K562 (cell line): ENCODE measurements at regions not wholly inside any gene's neighbourhood (a gene's known extent, or its start where the extent isn't known, plus 50 kb on each side); places are given as distances from the start of the nearest gene placed in this dataset.
"Not testable (repeated sequence)": the region's sequence is repeated elsewhere in the genome, so short reads cannot be mapped to it uniquely, and the experiment has no call there.

Source experiments
- ATAC-seq: fragments of 200-7000 bp; cut with Tn5 transposase; 3 replicates; pipeline ENCODE4 v1.9.1; 2020; ENCODE audit warnings: moderate library complexity
- BruUV-seq: library from RNA; stranded (reverse); fragments of 400-500 nt; replicated peaks from 2 replicates; lab custom pipeline; 2021; lab: Mats Ljungman, UMichigan
- CTCF ChIA-PET: fragments of 300-600 bp; formaldehyde crosslinking; extraction: SDS; loops from one replicate; lab custom pipeline; 2021; ENCODE audit warnings: low intra/inter-chr PET ratio; lab: Yijun Ruan, JAX
- POLR2A ChIA-PET: fragments of 300-600, 350-650 bp; sonication (Branson Sonifier 250); formaldehyde crosslinking; extraction: SDS; loops from one replicate; lab custom pipeline; 2021; ENCODE audit warnings: antibody characterized with exemption, inconsistent platforms; lab: Yijun Ruan, JAX
- DNase-seq, 4 experiments: peaks; one replicate each; pipeline versions ENCODE4 v3.0.0 to v3.0.0-alpha.2; 2011 to 2018; ENCODE audit warnings: low spot score in 3 of 4, mixed read lengths in 3 of 4; ENCODE audit errors: extremely low read depth in 1 of 4
- FAIRE-seq: peaks from 2 replicates; lab custom pipeline; 2011; peaks lifted over from hg19 to GRCh38; lab: Jason Lieb, UNC
- H2AFZ ChIP-seq: 2 replicates; pipeline ENCODE4 v1.6.0; 2011; ENCODE audit warnings: low read depth, low read length, control low read depth, inconsistent platforms
- H3K27ac ChIP-seq: fragments of 200-600 bp; 3 replicates; pipeline ENCODE4 v1.8.0; 2011; ENCODE audit warnings: low read depth, mild to moderate bottlenecking, control low read depth, inconsistent platforms, low read length, moderate library complexity, mixed read lengths; ENCODE audit errors: extremely low read depth
- H3K27me3 ChIP-seq, 2 experiments: fragments of 300-600 bp in 1 of 2; 2 replicates in 1 of 2; 3 replicates in 1 of 2; pipeline versions ENCODE4 v1.6.0 to v1.8.0; 2011; ENCODE audit warnings: inconsistent platforms in 2 of 2, low read length in 2 of 2, mild to moderate bottlenecking in 1 of 2, mixed read lengths in 1 of 2, moderate library complexity in 1 of 2; ENCODE audit not compliant: control insufficient read depth in 2 of 2, insufficient read depth in 2 of 2
- H3K36me3 ChIP-seq: fragments of 300-600 bp; 3 replicates; pipeline ENCODE4 v1.8.0; 2011; ENCODE audit warnings: mild to moderate bottlenecking, low read length, inconsistent platforms; ENCODE audit not compliant: control insufficient read depth, insufficient read depth
- H3K4me1 ChIP-seq, 2 experiments: fragments of 200-600 bp in 1 of 2; replicated peaks in 1 of 2; 2 replicates in 1 of 2; 3 replicates in 1 of 2; pipeline versions ENCODE4 v1.5.1 to v1.8.0; 2011; ENCODE audit warnings: inconsistent platforms in 2 of 2, low read length in 2 of 2, mild to moderate bottlenecking in 1 of 2, mixed read lengths in 1 of 2, moderate library complexity in 1 of 2; ENCODE audit not compliant: control insufficient read depth in 2 of 2, insufficient read depth in 2 of 2
- H3K4me2 ChIP-seq: 2 replicates; pipeline ENCODE4 v1.6.1; 2011; ENCODE audit warnings: low read length, control low read depth, inconsistent platforms, mixed read lengths; ENCODE audit not compliant: insufficient read depth
- H3K4me3 ChIP-seq: fragments of 200-600 bp; sonication (generic), shearing (Covaris generic); 2 replicates; pipeline ENCODE4 v1.5.1; 2016; ENCODE audit warnings: control low read depth, inconsistent platforms
- H3K79me2 ChIP-seq: fragments of 200-600 bp; 3 replicates; pipeline ENCODE4 v1.8.0; 2011; ENCODE audit warnings: low read length, inconsistent platforms; ENCODE audit not compliant: control insufficient read depth, insufficient read depth
- H3K9ac ChIP-seq, 2 experiments: 2 replicates each; pipeline versions ENCODE4 v1.6.0 to v1.6.1; 2011; ENCODE audit warnings: low read depth in 2 of 2, low read length in 2 of 2, control low read depth in 1 of 2, inconsistent platforms in 1 of 2, mild to moderate bottlenecking in 1 of 2, mixed read lengths in 1 of 2; ENCODE audit not compliant: insufficient read depth in 1 of 2
- H3K9me1 ChIP-seq: one replicate; pipeline ENCODE4 v1.6.0; 2011; ENCODE audit warnings: inconsistent platforms, mild to moderate bottlenecking, low read length, moderate library complexity; ENCODE audit not compliant: control insufficient read depth, insufficient read depth
- H3K9me3 ChIP-seq: replicated peaks from 2 replicates; pipeline ENCODE4 v1.5.1; 2011; ENCODE audit warnings: low read depth, low read length, inconsistent platforms; ENCODE audit not compliant: control insufficient read depth, insufficient read depth
- H4K20me1 ChIP-seq: replicated peaks from 2 replicates; pipeline ENCODE4 v1.6.1; 2011; ENCODE audit warnings: low read length, inconsistent platforms, mixed read lengths; ENCODE audit not compliant: control insufficient read depth, insufficient read depth
- ATF1 ChIP-seq, 2 experiments: fragments of 450-650 bp in 1 of 2; IDR thresholded peaks; 2 replicates each; pipeline ENCODE4 v1.6.1; 2016; ENCODE audit warnings: missing compliant biosample characterization in 1 of 2, missing genetic modification characterization in 1 of 2
- ATF7 ChIP-seq: fragments of 450-650 bp; IDR thresholded peaks from 2 replicates; pipeline ENCODE4 v1.7.1; 2014; ENCODE audit warnings: mild to moderate bottlenecking, moderate library complexity
- DDX20 ChIP-seq: fragments of 450-650 bp; IDR thresholded peaks from 2 replicates; pipeline ENCODE4 v1.6.1; 2016; ENCODE audit warnings: missing genetic modification characterization, low read depth, mild to moderate bottlenecking, missing compliant biosample characterization, moderate library complexity
- EHMT2 ChIP-seq: fragments of 450-650 bp; IDR thresholded peaks from 2 replicates; pipeline ENCODE4 v1.6.1; 2018; ENCODE audit warnings: antibody characterized with exemption
- FOXA1 ChIP-seq: fragments of 450-650 bp; IDR thresholded peaks from 2 replicates; pipeline ENCODE4 v1.6.1; 2016; ENCODE audit warnings: mild to moderate bottlenecking, borderline replicate concordance
- GABPA ChIP-seq: fragments of 200-800 bp; sonication (Bioruptor generic); conservative IDR thresholded peaks from 2 replicates; pipeline ENCODE4 v1.6.1; 2016; ENCODE audit warnings: low read depth, missing genetic modification characterization, missing compliant biosample characterization
- HDGF ChIP-seq: fragments of 450-650 bp; IDR thresholded peaks from 2 replicates; pipeline ENCODE4 v1.6.1; 2016
- HMG20B ChIP-seq: fragments of 250-450 bp; sonication (Bioruptor Pico); IDR thresholded peaks from 2 replicates; pipeline ENCODE4 v1.5.0; 2021; ENCODE audit warnings: mild to moderate bottlenecking
- HNRNPH1 ChIP-seq: fragments of 200-400 bp; formaldehyde crosslinking; optimal IDR thresholded peaks from 2 replicates; pipeline ENCODE3; 2017; ENCODE audit warnings: low read depth, mild to moderate bottlenecking, low read length, moderate library complexity
- MCM5 ChIP-seq: fragments of 450-650 bp; IDR thresholded peaks from 2 replicates; pipeline ENCODE4 v1.6.1; 2016; ENCODE audit warnings: low read depth
- MEIS2 ChIP-seq: fragments of 450-650 bp; IDR thresholded peaks from 2 replicates; pipeline ENCODE4 v1.6.1; 2014; ENCODE audit warnings: mild to moderate bottlenecking; ENCODE audit not compliant: partially characterized antibody
- SMC3 ChIP-seq: conservative IDR thresholded peaks from 2 replicates; pipeline ENCODE4 v1.6.1; 2011; ENCODE audit warnings: low read depth, low read length, improper control_type of control experiment; ENCODE audit not compliant: insufficient read depth
- TCF7L2 ChIP-seq: fragments of 150-350 bp; IDR thresholded peaks from 2 replicates; pipeline ENCODE4 v1.6.1; 2016; ENCODE audit warnings: low read depth, mild to moderate bottlenecking, low read length, moderate library complexity
- XRCC5 ChIP-seq: fragments of 200-400 bp; formaldehyde crosslinking; IDR thresholded peaks from 2 replicates; pipeline ENCODE4 v1.6.1; 2017; ENCODE audit warnings: low read depth, mild to moderate bottlenecking, low read length
- ZC3H11A ChIP-seq: IDR thresholded peaks from 2 replicates; pipeline ENCODE4 v1.6.1; 2012; ENCODE audit warnings: low read depth, low read length, improper control_type of control experiment
- ZNF121 ChIP-seq: sonication (generic); formaldehyde crosslinking; conservative IDR thresholded peaks from 2 replicates; pipeline ENCODE4 v1.8.0; 2022; ENCODE audit warnings: missing genetic modification reagents
- ZNF224 ChIP-seq: sonication (generic); formaldehyde crosslinking; IDR thresholded peaks from 2 replicates; pipeline ENCODE4 v1.8.0; 2022; ENCODE audit warnings: mild to moderate bottlenecking, missing genetic modification reagents
- ZNF589 ChIP-seq: fragments of 200-800 bp; sonication (Bioruptor generic); IDR thresholded peaks from 2 replicates; pipeline ENCODE4 v1.6.1; 2016; ENCODE audit warnings: low read depth, missing genetic modification characterization, missing compliant biosample characterization
- WGBS: fragments of 100-300 bp; shearing (Covaris generic); methylation state at CpG from one replicate; pipeline ENCODE4 v1.1.6; 2016; ENCODE audit warnings: low coverage, mixed read lengths; ENCODE audit not compliant: insufficient coverage; ENCODE audit errors: missing lambda C conversion rate; 5-methylcytosine and 5-hydroxymethylcytosine counted together
- in situ Hi-C: fragments of 300-500 bp; cut with MboI; formaldehyde crosslinking; loops from 4 replicates; pipeline ENCODE4 v1.15.0; 2018; ENCODE audit warnings: inconsistent platforms, mixed read lengths
- intact Hi-C: fragments of 100-400 bp; cut with micrococcal nuclease; formaldehyde crosslinking; loops from 2 replicates; pipeline ENCODE4 v1.14.2; 2022

DNA sequence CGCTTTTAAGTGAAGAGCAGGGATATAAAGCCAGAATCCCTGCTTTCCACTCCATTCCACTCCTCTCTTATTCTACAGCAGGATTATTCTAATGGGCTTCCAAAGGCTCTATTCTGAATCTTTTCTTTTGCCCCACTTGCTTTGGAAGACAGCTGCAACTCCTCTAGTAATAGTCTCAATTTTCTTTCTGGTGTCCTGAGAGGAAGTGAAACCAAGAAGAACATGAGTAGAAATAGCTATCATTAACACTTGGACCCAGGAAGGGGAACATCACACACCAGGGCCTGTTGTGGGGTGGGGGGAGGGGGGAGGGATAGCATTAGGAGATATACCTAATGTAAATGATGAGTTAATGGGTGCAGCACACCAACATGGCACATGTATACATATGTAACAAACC, 1597.9 kb downstream of the OLFM4 start:
- H3K79me2 ChIP-seq, H4K20me1 ChIP-seq, H3K27ac ChIP-seq, H2AFZ ChIP-seq, BruUV-seq, H3K9me3 ChIP-seq, H3K4me1 ChIP-seq, CTCF ChIA-PET, H3K9ac ChIP-seq, POLR2A ChIA-PET, H3K4me3 ChIP-seq, FAIRE-seq, H3K4me2 ChIP-seq, DNase-seq, in situ Hi-C loops, H3K36me3 ChIP-seq, H3K27me3 ChIP-seq, H3K9me1 ChIP-seq, intact Hi-C loops, ATAC-seq: not testable (repeated sequence)
- 0% methylated on average over 1 of the region's 1 CpG for WGBS

DNA sequence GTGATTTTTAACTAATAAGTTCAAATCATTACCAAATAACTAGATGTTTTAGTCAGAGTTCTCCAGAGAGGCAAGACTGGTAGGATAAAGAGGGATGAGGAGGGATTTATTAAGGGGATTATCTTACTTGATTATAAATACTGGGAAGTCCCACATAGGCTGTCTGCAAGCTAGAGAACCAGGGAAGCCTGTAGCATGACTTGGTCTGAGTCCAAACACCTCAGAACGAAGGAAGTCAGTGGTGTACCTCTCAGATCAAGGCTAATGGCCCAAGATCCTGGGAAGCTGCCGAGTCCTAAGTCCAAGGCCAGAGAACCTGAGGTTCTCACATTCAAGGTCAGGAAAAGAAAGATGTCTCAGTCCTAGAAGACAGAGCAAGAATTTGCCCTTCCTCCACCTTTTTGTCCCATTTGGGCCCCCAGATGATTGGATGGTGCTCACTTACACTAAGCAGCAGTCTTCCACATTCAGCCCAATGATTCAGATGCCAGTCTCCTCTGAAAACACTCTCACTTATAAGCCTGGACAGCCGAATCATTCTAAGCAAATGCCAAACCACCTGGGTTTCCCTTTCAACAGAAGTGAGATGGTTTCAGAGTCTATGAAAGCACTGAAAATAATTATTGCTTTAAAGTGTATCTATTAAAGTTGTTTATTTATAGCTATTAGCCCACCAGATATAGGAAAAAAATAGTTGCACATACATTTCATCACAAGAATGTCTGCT, 1599.2 kb downstream of the OLFM4 start:
- Histone ChIP-seq H3K4me2 (no peak overlapping the region), H3K79me2 (no peaks in the 10 kb centered on the region), H3K9ac (no peak overlapping the region), H3K36me3 (no peaks in the 10 kb centered on the region), H3K9me3 (no peaks in the 10 kb centered on the region), H3K4me1 (no peaks in the 10 kb centered on the region), H3K4me3 (no peak overlapping the region), H3K9me1 (no peaks in the 10 kb centered on the region), H3K27me3 (no peaks in the 10 kb centered on the region), H3K27ac (no peak overlapping the region), H2AFZ (no peak overlapping the region), H4K20me1 (no peaks in the 10 kb centered on the region)
- in situ Hi-C loops = no loop called here
- no TSS peak for BruUV-seq
- 0% methylated on average over 1 of the region's 3 CpGs for WGBS
- FAIRE-seq (no peak), ATAC-seq (no peak), DNase-seq (no peak)
- POLR2A ChIA-PET = no interaction called here
- CTCF ChIA-PET = no interaction called here
- intact Hi-C loops = no loop called here
- TF ChIP-seq MCM5 (no peak), HNRNPH1 (no peak), HMG20B (CRISPR knock-in tag) (no peak), ZNF589 (CRISPR knock-in tag) (no peak), ATF1 (CRISPR knock-in tag; IDR thresholded peaks at IDR 0.05) (no peak), ATF1 (tag; IDR thresholded peaks at IDR 0.05) (no peak), MEIS2 (no peak), TCF7L2 (no peak), FOXA1 (no peak), DDX20 (tag) (no peak), EHMT2 (no peak), GABPA (tag) (no peak), ATF7 (no peak), ZC3H11A (no peak), ZNF224 (CRISPR knock-in tag) (no peak), HDGF (no peak), SMC3 (no peak), XRCC5 (no peak), ZNF121 (no peak)
